NAMALWA (cell line): ENCODE measurements at regions not wholly inside any gene's neighbourhood (a gene's known extent, or its start where the extent isn't known, plus 50 kb on each side); places are given as distances from the start of the nearest gene placed in this dataset.

Experiments
- DNase-seq: peaks from one replicate; pipeline ENCODE4 v3.0.0-alpha.2; 2015; ENCODE audit warnings: low spot score

DNA sequence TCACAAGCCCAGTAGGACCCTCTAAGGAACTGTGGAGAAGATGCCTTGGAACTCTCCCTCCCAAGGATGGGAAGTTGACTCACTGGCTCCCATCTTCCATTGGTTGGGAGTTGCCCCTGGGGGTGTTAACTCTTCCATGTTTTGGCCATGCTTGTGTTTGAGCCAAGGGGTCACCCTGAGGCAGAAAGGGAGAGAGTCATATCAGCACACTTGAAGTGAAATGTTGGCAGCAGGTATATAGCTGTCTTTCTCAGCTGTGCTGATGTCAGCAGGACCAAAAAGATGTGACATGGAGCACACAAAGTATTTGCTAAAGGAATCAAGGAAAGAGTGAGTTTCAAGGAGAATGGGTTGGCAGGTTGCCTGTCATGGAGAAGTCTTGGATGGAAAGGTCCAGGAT, 359.4 kb downstream of the RPS24 start:
- no peak for DNase-seq

DNA sequence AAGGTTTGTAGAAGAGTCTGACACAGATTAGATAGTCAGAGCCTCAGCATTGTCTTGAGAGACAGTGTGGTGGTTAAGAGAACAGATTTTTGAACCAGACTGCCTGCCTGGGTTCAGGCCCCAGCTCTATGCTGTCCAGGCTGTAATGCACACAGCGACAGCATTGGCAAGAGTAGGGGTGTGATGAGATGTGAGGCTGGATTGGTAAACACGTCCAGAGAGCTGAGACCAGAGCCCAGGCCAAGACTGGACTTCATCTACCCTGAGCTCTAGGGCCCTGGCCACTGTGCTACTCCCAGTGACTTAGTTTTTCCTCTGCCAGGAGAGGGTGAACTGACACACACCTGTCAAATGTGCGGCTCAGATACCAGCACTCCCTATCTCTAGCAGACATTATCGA, 360.4 kb downstream of the RPS24 start:
- no peak for DNase-seq

- no peak for DNase-seq
Observed at GRCh38 chr10:78395162-78395561, 361.5 kb downstream of the RPS24 start.

GRCh38 chr10:78396754-78397153, 363.1 kb downstream of the RPS24 start:
- DNase-seq = no peak

- DNase-seq = no peak
Observed at GRCh38 chr10:78397786-78398185, 364.1 kb downstream of the RPS24 start.

DNA sequence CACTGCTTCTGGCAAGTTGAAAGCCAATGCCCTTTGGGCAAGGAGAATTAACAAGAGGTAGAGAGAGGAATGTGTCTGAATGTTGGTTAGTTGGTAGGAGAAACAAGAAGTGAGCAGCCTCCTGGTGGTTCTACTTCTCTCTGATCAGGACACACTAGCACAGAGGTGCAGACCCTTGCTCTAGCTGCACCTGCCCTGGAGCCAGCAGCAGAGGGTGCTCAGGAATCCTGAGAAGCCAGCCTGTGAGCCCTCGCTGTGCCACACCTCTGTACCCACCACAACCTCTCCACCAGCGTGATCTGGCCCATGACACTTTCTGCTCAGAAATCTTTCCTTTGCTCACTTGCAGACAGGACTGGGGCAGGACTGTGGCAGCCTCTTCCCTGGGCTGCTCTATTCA, 364.7 kb downstream of the RPS24 start:
- DNase-seq = no peak

DNA sequence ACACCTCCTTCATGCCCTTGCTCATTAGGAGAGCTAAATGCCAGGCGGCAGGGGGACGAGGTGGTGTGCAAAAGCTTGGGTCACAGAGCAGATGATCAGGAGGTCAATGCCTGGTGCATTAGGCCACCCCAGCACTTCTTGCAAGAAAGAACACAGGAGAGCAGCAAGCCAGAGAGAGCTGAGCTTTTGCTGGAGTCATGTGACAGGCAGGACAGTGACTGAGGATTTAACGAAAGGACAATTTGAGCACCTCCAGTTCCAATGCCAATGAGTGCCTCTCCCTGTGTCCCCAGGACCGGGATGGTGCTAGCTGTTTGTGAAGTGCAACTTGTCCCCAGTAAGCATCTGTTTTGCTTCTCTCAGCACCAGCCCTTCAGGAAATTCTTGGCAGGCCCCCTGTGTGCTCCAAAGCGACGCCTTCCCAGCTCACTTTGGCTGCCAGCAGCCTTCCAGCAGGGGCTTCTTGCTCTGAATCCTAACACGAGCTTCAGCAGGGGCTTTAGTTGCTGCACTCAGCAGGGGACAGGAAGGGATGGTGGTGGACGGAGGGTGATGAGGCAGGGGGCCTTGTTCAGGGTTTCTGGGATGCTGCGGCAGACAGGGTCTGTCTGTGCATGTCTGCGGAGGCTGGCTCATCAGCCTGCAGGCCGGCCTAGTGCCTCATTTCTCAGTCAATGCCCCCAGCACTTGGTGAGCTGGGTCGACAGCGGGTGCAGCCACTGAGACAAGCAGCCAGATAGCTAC, 368.1 kb downstream of the RPS24 start:
- no peak for DNase-seq

DNA sequence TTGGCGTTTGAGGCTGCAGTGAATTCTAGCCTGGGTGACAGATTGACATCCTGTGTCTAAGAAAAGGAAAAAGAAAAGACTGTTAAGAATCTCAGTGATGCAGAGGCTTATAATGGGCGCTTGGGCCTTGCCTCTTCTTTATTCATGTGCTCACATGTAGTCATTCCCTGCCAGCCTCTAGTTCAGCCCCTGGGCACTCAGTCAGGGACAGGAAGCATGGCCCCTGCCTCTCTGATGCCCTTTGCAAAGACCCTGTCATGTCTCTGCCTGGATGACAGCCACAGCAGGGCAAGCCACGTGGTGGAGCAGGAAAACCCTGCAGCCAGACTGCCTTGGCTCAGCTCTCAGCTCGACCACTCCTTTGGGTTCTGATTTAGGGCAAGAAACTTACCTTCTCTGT, 368.9 kb downstream of the RPS24 start:
- DNase-seq = no peak

- no peak for DNase-seq
Observed at GRCh38 chr10:78403781-78404180, 370.1 kb downstream of the RPS24 start.

GRCh38 chr10:78404296-78404695, 370.6 kb downstream of the RPS24 start:
- DNase-seq = no peak

DNA sequence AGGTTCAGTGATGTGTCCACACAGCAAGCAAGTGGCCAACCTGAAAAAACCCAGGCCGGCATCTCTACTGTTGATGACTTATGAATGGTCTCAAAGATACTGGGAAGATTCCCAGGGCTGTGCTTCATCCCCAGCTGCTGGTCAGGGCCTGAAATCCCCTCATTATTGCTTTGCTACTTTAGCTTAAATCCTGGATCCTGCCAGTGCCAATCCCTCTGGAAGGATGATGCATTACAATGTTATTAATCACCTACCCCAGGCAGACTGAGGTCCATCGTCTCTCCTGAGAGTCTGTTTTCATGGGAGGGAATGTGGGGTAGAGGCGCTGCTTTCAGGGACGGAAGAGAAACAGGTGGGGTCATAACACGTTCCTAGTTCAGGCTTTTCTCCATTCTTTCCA, 371.6 kb downstream of the RPS24 start:
- no peak for DNase-seq

DNA sequence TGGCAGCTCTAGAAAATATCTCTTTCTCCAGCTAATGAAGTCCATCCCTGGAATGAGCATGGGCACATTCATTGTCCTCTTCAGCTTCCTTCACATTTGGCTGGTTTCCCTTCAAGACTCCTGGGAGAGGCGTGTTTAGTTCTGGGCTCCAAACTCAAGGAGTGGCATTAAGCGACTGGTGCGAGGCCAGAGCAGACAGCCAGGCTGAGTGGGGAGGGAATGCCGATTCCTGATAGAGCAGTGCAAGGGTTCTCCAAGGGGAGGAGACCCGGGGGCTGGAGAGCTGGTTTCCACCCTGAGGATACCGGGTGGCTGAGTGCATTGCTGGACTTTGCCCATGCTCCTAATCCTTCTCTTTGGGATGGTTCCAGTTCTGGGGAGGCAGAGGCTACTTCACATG, 372.1 kb downstream of the RPS24 start:
- no peak for DNase-seq

GRCh38 chr10:78406648-78407008, 373.0 kb downstream of the RPS24 start:
- DNase-seq = no peak

GRCh38 chr10:78407009-78407711, 373.5 kb downstream of the RPS24 start:
- peak; percentile 57 for DNase-seq

DNA sequence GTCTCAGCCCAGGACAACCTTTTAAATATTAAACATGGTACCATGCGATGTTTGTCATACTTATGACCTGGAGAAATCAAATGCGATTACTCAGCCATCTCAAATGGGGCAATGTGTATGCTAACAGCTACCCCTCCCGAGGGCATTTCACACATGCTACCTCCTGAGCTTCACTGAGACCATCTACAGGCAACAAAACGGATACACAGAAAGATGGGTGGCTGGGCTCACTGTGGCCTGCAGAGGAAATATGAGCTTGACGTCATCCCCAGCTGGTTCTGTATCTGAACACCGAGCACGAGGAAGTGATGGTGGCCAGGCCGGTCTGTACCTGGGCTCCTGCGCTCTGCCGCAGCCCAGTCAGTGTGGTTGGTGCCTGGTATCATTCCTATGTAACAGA, 374.3 kb downstream of the RPS24 start:
- no peak for DNase-seq

DNA sequence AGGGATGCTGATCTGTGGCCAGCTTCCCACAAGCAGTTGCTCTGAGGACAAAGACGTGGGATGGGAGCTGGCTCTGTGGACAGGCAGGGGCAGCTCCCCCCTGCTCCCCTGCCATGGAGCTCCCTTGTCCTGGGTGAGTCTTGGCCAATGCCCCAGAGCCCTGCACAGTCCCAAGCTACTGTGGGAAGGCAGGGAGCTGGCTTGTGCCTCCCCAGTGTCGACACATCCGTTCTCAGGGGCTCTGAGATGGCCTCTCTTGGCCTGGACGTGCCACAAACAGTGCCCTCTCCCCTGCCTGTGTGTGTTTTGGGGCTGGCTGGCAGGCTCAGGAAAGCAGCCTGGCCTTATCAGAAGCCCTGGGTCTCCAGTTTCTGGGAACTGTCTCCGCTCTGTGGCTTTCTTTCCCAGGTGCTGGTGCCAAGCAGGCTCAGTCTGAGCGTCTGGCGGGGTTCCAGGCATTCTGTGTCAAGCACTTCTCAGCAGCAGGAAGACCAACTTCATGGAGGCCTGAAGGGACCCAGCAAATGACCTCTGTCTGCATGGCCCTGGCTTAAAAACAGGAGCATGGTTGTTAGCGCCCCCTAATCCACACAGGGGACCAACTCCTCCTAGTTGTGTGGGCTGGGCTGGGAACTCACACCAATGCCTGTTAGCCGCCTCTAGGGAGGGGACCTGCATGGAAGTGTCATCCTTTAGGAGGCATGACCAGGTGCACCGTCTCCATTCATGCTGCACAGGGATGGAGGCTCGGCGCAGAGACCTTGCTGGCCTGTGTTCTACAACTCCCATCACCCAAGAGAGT, 375.2 kb downstream of the RPS24 start:
- DNase-seq = no peak

GRCh38 chr10:78410046-78410965, 376.6 kb downstream of the RPS24 start:
- DNase-seq = no peak

GRCh38 chr10:78411716-78412115, 378.1 kb downstream of the RPS24 start:
- DNase-seq = no peak

GRCh38 chr10:78412605-78413004, 378.9 kb downstream of the RPS24 start:
- DNase-seq = no peak

DNA sequence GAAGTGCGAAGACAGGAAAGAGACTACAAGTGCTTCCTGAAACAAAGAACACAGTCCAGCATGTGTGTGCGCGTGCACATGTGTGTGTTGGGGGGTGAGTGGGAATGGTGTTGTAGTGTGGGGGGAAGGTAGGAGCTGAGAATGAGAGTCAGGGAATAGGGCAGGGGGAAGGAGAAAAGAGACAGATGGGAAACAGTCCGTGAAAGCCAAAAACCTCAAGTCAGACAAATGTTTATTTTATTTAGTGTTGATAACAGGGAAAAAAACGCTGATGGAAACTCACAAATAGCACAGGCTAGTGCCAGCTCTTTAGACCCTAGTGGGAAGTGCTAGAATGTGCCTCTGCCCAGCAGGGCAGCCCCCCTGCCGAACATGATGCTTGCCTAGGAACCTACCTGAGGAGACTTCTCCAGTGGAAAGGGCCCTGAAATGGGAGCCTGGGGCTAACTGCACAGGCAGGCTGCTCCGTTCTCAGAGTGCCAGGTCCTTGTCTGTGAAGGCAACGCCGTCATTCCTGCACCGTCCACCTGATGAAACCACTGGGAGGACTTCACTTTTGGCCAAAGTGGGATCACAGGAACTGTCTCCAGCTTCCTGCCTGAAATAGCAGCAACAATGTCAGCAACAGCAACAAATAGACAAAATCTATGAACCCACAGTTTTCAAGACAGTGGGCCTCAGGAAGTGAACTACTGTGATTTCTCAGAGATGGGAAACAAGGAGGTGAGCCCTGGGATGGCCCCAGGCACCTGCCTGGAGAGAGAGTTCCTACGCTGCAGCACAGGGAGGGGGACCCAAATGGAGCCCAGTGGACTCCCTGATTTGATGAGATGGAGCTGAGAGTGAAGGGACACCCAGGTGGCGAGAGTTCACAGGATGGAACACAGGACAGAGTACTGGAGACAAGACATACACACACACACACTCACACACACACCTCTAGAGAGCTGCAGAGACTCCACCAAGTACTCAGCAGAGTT, 379.7 kb downstream of the RPS24 start:
- DNase-seq = no peak

DNA sequence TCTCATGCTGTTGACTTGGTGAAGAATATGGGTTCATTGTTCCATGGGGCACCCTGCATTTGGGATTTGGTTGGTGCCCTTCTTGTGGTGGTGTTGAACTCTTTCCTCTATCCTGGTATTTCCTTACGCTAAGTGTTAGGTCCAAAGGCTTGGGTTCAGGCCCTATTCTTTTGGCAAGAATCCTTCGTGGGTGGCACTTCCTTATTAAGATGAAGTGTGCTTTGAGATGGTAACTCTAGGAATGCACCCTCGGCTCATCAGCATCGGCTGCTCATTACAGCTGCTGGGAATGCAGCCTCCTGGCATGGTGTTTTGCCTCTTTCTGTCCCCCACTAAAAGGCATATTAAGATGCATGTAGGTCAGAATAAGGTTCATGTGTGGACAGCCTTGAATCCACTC, 380.7 kb downstream of the RPS24 start:
- DNase-seq = no peak
